GM18507 (cell line): ENCODE measurements at regions not wholly inside any gene's neighbourhood (a gene's known extent, or its start where the extent isn't known, plus 50 kb on each side); places are given as distances from the start of the nearest gene placed in this dataset.

Experiments used
- DNase-seq: peaks from one replicate; pipeline ENCODE4 v3.0.0; 2011; ENCODE audit warnings: low read depth; ENCODE audit not compliant: insufficient read length; ENCODE audit errors: extremely low spot score
- FAIRE-seq: peaks from 2 replicates; lab custom pipeline; 2011; peaks lifted over from hg19 to GRCh38; lab: Jason Lieb, UNC

- DNase-seq, result no peak
- FAIRE-seq, result no peak
Observed at GRCh38 chr2:157085522-157085921, 172.0 kb upstream of the GALNT5 start.

DNA sequence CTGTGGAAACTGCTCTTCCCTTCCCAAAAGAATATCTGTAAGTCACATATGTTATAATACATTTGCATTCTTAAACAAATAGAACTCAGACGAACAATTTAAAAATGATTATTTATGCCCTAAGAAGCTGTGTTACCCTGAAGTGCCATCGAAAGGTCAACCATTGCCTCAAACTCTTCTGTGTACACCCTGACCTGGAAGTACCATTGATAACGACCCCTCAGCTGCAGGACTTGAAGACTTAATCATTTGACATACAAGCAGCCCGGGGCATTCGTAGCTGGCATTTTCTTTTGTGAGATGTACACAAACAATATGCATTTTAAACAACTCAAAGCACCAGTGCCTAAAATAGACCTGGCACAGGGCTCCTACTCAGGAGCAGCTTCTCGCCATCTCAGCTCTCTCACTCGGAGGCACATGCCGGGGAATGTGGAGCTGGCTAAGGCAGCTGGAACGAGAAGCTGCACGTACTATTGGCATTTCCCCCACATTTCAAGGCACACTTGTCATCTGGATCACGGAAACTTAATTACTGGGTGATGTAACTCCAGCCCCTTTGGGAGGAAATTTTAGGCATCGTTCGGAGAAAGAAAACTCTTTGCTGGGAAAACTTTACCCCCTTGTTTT, 170.0 kb upstream of the GALNT5 start:
- no peak for DNase-seq

DNA sequence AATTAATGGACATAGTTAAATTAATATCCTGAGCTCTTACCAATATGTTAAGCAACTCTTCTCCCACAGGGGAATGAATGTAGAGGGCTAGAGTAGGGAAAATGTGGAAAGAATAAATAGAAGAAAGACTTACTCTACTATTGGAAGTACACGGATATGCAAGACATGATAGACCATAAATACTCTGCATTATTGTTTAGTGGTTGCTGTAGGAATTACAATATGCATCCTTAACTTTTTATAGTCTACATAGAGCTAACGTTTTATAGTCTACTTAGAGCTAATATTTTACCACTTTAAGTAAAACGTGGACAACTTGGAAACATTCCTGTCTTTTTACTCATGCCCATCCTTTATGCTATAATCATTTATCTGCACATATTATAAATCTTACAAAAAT, 163.8 kb upstream of the GALNT5 start:
- FAIRE-seq, result no peak
- no peak for DNase-seq

More for the DNA sequence above, 170.0 kb upstream of the GALNT5 start:
- FAIRE-seq, result no peak

DNA sequence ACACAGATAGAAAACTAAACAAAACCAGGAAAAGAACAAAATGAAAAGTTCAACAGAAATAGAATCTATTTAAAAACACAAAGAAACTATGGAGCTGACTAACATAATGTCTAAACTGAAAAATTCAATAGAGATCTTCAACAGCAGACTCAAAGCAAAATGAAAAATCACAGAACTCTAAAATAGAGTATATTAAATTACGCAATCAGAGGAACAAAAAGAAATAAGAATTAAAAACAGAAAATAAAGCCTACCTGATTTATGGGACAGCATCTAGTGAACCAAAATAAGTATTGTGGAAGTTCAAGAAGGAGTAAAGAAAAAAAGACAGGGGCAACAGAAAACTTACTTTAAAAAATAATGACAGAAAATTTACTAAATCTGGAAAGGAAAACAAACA, 152.1 kb upstream of the GALNT5 start:
- DNase-seq (no peak), FAIRE-seq (no peak)

DNA sequence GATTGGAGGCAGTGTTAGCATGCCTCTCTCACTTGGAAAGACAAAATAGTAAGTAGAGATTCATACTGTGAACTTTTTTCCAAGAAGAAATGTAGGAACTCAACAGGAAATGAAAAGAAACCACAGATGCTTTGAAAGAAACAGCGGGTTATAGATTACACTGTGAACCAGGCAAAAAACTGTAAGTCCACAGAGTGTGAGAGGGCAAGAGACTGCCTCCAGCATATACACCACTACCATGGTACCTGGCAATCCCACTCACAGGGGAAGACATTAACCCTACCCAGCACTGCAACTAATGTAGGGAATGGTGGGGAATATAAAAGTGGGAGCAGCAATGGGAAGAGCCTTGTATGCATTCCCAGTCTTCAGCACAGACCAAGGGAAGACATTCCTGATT, 150.6 kb upstream of the GALNT5 start:
- FAIRE-seq, result no peak
- no peak for DNase-seq

DNA sequence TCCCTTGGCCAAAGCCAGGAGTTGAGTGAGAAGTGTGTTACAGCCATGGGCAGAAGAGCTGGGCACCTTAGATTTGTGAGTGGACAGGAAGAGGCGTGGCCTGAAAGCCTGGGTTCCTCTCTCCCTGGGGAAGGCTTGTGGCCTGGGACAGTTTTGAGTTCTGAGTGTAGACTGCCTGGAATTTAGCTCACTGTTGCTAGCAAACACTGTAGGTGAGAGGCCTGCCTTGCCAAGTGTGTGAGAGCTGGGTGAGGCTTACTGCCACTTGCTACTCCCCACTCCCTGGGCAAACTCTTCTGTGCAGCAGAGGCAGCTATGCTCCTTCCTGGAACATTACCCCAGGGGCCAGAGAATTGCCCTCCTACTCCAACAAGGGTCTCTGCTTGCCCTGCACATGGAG, 150.0 kb upstream of the GALNT5 start:
- no peak for FAIRE-seq
- no peak for DNase-seq

- FAIRE-seq (no peak), DNase-seq (no peak)
Observed at GRCh38 chr2:157107877-157108276, 149.6 kb upstream of the GALNT5 start.

DNA sequence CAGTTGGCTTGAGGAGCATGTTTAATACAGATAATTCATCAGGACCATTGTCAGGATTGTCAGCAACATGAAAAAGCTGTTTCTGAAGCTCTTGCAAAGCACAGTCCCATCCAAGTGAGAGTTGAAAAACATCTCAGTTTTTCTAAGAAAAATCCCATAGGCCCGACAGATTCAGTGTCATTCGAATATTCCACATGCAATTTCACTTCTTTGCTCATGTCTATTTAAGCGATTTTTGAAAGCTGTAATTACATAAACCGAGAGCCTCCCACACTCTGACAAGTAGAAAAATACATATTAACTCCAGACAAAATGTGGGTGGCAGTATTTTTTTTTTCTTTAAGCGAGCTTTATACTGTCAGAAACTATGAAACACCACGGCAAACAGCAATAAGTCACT, 134.7 kb upstream of the GALNT5 start:
- no peak for FAIRE-seq
- DNase-seq, result no peak

GRCh38 chr2:157124731-157125130, 132.8 kb upstream of the GALNT5 start:
- DNase-seq, result no peak
- FAIRE-seq, result no peak

GRCh38 chr2:157125685-157126084, 131.8 kb upstream of the GALNT5 start:
- FAIRE-seq (no peak), DNase-seq (no peak)

- DNase-seq, result no peak
- no peak for FAIRE-seq
Observed at GRCh38 chr2:157127249-157128012, 130.1 kb upstream of the GALNT5 start.

GRCh38 chr2:157143901-157144300, 113.6 kb upstream of the GALNT5 start:
- no peak for FAIRE-seq
- no peak for DNase-seq

DNA sequence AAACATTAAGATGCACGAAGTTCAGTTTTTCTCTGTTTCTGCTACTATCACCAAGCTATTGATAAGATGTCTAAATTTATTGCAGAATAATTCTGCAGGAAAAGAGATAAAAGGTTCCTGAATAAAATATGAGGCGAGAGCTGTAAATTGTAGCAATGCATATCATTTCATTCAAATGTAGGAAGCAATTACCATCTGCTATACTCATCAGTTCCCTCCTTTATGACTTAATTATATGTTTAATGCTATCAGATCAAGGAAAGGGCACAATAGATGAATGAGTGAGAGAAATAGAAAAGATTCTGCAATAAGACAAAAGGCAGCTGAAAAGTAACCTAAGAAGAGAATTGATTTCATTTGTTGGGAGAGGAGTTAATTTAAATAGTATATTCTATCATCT, 108.2 kb upstream of the GALNT5 start:
- DNase-seq (no peak), FAIRE-seq (no peak)

DNA sequence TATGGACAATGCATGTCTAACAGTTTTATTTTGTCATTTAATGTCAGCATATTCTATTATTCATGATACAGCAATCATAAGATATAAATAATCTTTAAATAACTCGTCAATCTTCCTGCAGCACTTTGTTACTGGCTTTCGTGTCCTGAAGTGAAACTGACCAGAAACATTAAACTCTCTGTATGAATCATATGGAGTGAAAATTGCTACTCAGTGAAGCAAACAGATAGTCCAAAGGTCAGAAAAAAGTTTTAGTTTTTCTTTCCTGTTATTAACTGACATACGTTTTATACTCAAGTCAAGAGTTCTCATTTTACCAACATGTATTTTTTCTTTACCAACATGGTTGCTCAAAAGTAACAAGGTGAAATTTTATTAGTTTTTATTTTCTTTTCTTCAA, 106.8 kb upstream of the GALNT5 start:
- DNase-seq (peak; percentile 14), FAIRE-seq (peak; percentile 85)

DNA sequence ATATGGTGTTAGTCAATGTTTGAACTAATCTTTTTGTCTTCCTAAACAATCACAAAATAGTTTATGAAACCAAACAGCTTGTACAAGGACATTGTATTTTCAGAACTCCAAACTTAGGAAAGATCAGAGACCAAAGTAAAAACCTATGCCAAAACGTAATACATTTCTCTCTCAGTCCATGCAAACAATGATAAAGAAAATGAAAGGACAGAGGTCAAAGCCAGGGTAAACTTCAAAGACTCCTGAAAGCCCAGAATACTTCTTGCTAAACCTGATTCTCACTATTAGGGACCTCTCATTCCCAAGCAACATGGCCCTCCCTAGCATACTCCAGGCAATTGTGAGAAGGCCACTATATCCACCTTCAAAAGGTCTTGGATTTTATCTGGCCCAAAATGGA, 105.1 kb upstream of the GALNT5 start:
- DNase-seq, result no peak
- peak; percentile 38 for FAIRE-seq

DNA sequence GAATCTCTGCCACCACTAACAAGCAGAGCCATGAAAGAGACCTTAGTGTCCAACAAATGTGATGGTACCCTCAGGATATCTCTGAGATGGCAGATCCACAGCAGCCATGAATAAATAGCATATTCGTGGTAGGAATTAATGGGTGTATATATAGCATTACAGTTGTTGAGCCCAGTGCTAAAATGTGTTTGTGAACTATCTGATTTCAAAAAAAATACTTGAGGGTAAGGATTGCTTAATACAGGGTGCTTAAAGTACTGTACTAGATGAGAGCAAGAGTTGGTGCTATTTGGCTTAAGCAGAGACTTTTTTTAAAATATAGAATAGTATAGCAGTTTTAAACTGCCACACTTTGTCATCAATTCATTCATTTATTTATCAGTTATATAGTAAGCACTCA, 101.5 kb upstream of the GALNT5 start:
- DNase-seq (no peak), FAIRE-seq (no peak)

DNA sequence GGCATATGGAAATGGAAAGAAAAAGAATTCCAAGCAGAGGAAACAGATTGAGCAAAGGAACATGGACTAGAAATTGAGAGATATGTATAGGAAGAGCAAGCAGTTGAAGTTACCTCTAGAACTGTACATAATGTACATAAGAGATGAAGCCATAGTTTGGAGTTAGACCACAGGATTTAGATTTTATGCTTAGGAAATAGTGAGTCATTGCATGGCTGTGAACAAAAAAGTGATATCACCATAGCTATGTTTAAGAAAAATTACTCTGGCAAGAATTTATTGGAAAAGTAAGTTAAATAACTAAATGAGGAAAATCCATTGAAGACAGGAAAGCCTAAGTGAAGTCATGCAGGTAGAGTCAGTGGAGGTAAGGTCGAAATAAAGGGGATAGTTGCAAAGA, 99.4 kb upstream of the GALNT5 start:
- FAIRE-seq (no peak), DNase-seq (no peak)

DNA sequence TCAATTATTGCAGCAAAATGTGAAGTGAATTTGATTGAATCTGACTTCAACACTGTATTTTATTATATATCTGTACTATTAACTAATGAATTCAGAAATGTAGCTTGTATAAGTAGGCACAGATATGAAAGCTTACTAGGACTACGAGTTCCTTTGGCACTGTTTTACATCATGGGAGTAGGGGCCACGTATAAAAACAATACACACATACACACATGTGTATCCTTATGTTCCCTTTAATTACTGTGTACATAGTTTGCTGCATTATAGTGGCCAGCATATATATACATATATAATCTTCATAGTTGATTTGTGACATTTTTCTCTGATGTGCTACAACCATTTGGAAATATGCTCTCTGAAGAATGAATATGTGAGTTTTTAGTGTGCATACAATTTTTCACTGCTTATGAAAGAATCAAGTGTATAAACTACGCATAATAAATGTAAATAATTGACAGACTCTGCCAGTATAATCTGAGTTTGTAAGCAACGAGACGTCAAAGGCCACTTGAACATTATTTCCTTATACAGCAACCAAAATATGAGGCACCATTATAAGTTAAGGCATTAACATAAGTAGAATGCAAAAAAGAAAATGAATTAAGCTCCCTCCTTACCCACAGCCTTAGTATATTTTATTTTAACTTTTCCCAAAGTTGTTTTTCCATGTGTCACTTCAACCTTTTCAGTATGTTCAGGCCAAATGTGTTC, 98.1 kb upstream of the GALNT5 start:
- DNase-seq (no peak), FAIRE-seq (no peak)

- DNase-seq (no peak), FAIRE-seq (no peak)
Observed at GRCh38 chr2:157160111-157160510, 97.4 kb upstream of the GALNT5 start.

GRCh38 chr2:157164370-157164769, 93.1 kb upstream of the GALNT5 start:
- no peak for FAIRE-seq
- DNase-seq, result no peak

DNA sequence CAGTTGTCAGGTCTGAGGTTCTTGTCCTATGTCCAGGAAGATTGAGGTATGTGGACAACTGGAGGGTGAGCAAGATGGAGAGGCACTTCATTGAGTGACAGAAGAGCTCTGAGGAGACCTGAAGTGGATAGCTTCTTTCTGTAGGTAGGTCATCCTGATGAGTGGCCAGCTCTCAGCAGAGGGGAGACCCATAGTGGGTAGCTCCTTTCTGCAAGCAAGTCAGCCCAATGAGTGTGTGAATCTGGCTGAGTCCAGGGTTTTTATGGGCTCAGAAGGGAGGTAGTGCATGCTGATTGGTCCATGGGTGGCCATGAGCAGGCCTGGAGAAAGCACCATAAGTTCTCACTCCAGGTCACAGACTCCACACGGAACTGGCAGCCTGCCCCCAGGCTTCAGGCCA, 92.6 kb upstream of the GALNT5 start:
- FAIRE-seq, result no peak
- DNase-seq, result no peak
